HG03159 (cell line): ENCODE measurements at regions not wholly inside any gene's neighbourhood (a gene's known extent, or its start where the extent isn't known, plus 50 kb on each side); places are given as distances from the start of the nearest gene placed in this dataset.
"Not testable (repeated sequence)": the region's sequence is repeated elsewhere in the genome, so short reads cannot be mapped to it uniquely, and the experiment has no call there.

Experiments used
- ATAC-seq: cut with Tn5 transposase; IDR thresholded peaks from one replicate; pipeline ENCODE4 v1.9.1; 2021; ENCODE audit warnings: mild to moderate bottlenecking, moderate library complexity; ENCODE audit not compliant: unreplicated experiment

- no peak for ATAC-seq
Observed at GRCh38 chr15:96124436-96124835, 206.1 kb upstream of the NR2F2 start.

- ATAC-seq, result no peak
Observed at GRCh38 chr15:96125721-96126415, 204.6 kb upstream of the NR2F2 start.

- ATAC-seq, result no peak
Observed at GRCh38 chr15:96126859-96127258, 203.6 kb upstream of the NR2F2 start.

GRCh38 chr15:96130734-96131133, 199.8 kb upstream of the NR2F2 start:
- ATAC-seq, result no peak

- ATAC-seq, result no peak
Observed at GRCh38 chr15:96132126-96132525, 198.4 kb upstream of the NR2F2 start.

GRCh38 chr15:96135166-96136093, 195.1 kb upstream of the NR2F2 start:
- no peak for ATAC-seq

- ATAC-seq, result no peak
Observed at GRCh38 chr15:96138985-96139384, 191.5 kb upstream of the NR2F2 start.

- ATAC-seq, result no peak
Observed at GRCh38 chr15:96142498-96142897, 188.0 kb upstream of the NR2F2 start.

GRCh38 chr15:96144734-96145133, 185.8 kb upstream of the NR2F2 start:
- ATAC-seq, result no peak

GRCh38 chr15:96146726-96147125, 183.8 kb upstream of the NR2F2 start:
- no peak for ATAC-seq

GRCh38 chr15:96147267-96147666, 183.2 kb upstream of the NR2F2 start:
- no peak for ATAC-seq

GRCh38 chr15:96150254-96150653, 180.2 kb upstream of the NR2F2 start:
- no peak for ATAC-seq

GRCh38 chr15:96151749-96152148, 178.8 kb upstream of the NR2F2 start:
- ATAC-seq, result not testable (repeated sequence)

- ATAC-seq, result no peak
Observed at GRCh38 chr15:96153929-96154328, 176.6 kb upstream of the NR2F2 start.

- ATAC-seq, result no peak
Observed at GRCh38 chr15:96158938-96159337, 171.6 kb upstream of the NR2F2 start.

- ATAC-seq, result no peak
Observed at GRCh38 chr15:96160269-96160668, 170.2 kb upstream of the NR2F2 start.

GRCh38 chr15:96160800-96161199, 169.7 kb upstream of the NR2F2 start:
- ATAC-seq, result no peak

GRCh38 chr15:96162322-96162721, 168.2 kb upstream of the NR2F2 start:
- ATAC-seq, result no peak

- ATAC-seq, result no peak
Observed at GRCh38 chr15:96165081-96165480, 165.4 kb upstream of the NR2F2 start.

- no peak for ATAC-seq
Observed at GRCh38 chr15:96165775-96166174, 164.7 kb upstream of the NR2F2 start.

GRCh38 chr15:96166223-96167200, 164.0 kb upstream of the NR2F2 start:
- ATAC-seq, result no peak
